Dedifferentiated amniotic fluid mesenchymal stem cell (primary cell): ENCODE measurements at regions not wholly inside any gene's neighbourhood (a gene's known extent, or its start where the extent isn't known, plus 50 kb on each side); places are given as distances from the start of the nearest gene placed in this dataset.
A peak's percentile ranks its signal among the peaks of the same experiment; 100 is the strongest.
"Not testable (repeated sequence)": the region's sequence is repeated elsewhere in the genome, so short reads cannot be mapped to it uniquely, and the experiment has no call there.

Experiments used
- DNase-seq: peaks from one replicate; pipeline ENCODE4 v3.0.0-alpha.2; 2016; ENCODE audit errors: extremely low spot score

GRCh38 chr11:71638801-71639519 is 56.3 kb upstream of the KRTAP5-11 start:
- peak; percentile 16 for DNase-seq

GRCh38 chr11:71639520-71639849 is 56.8 kb upstream of the KRTAP5-11 start:
- DNase-seq, result not testable (repeated sequence)

- DNase-seq, result not testable (repeated sequence)
Observed at GRCh38 chr11:71639916-71640315, 57.2 kb upstream of the KRTAP5-11 start.

DNA sequence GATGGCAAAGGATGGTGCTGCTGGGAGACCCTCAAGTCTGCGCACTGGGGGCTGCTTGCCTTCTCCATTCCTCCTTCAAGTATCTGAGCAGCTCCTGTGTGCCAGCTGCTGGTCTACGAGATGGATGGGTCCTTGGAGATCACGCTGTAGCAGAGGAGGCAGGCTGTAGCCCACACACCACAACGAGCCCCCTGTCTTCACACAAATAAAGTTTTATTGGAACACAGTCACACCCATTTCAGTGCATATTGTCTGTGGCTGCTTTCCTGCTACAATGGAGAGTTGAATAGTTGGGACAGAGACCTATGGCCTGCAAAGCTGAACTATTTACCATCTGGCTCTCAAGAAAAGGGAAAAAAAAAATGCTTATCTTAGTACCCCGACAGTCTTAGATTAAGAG is 64.4 kb upstream of the KRTAP5-11 start:
- not testable (repeated sequence) for DNase-seq

DNA sequence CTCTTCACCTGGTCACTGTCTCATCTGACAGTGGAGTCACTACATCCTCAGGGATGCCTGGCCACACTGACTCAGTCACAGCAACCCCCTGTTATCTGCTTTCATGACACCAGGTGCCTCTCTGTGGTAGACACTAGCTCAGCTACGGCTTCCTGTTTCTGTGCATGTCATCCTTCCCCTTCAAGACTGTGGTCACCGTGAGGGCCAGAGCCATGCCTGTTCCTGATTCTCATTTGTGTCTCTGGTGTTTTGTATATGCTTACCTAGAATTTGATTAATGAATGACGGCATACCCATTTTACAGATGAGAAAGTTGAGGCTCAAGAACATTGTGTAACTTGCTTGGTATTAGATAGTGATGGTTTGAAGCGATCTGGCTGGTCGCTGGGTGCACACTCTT is 70.3 kb upstream of the KRTAP5-11 start:
- not testable (repeated sequence) for DNase-seq

DNA sequence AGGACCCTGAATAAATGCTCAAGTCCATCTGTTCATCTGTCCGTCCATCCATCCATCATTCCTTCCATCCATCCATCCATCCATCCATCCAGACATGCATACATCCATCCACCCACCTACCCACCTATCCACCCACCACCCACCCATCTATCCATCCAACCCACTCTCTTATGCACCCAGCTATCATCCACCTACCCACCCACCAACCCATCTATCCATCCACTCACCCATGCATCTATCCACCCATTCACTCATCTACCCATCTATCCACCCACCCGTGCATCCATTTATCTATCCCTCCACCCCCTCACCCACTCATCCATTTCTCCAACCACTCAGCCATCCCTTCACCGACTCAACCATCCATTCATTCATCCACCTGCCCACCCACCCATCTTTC is 71.7 kb upstream of the KRTAP5-11 start:
- DNase-seq, result not testable (repeated sequence)

- DNase-seq, result not testable (repeated sequence)
Observed at GRCh38 chr11:71655041-71655440, 72.4 kb upstream of the KRTAP5-11 start.

GRCh38 chr11:71656513-71656912 is 73.8 kb upstream of the KRTAP5-11 start:
- DNase-seq, result not testable (repeated sequence)

GRCh38 chr11:71664941-71665340 is 82.3 kb upstream of the KRTAP5-11 start:
- DNase-seq, result not testable (repeated sequence)

GRCh38 chr11:71698110-71698509 is 115.4 kb upstream of the KRTAP5-11 start:
- DNase-seq, result not testable (repeated sequence)

DNA sequence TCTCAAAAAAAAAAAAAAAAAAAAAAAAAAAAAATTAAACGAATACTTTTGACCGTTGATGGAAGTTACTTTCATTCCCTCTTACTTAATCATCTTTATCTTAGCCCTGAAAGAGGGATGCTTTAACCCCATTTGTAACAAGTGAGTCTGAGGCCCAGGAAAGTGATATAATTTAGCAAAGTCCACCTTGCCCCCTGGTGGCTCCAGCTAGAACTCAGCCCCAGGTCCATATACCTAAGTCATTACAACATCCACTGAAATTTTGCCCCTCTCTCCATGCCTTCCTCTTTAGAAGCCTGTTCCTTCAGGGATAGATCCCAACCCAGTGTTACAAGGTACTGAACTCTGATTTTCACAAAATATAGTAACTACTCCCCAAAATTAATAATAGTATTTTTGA is 116.3 kb upstream of the KRTAP5-11 start:
- not testable (repeated sequence) for DNase-seq

GRCh38 chr11:71701435-71702291 is 119.0 kb upstream of the KRTAP5-11 start:
- not testable (repeated sequence) for DNase-seq

DNA sequence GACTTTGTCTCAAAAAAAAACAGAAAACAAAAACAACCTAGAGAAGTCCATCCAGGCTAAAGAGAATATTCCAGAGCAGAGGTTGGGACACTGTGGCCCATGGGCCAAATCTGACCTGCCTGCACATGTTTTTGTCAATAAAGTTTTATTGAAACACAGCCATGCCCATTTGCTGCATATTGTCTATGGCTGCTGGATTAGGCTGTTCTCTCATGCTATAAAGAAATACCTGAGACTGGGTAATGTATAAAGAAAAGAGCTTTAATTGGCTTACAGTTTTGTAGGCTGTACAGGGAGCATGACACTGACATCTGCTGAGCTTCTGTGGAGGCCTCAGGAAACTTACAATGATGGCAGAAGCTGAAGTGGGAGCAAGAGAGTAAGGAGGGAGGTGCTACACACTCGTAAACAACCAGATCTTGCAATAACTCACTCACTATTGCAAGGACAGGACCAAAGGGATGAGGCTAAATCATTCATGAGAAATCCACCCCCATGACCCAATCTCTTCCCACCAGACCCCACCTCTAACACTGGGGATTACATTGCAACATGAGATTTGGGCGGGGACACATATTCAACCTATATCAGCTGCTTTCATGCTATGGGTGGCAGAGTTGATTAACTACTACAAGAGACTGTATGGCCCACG is 122.5 kb upstream of the KRTAP5-11 start:
- not testable (repeated sequence) for DNase-seq

DNA sequence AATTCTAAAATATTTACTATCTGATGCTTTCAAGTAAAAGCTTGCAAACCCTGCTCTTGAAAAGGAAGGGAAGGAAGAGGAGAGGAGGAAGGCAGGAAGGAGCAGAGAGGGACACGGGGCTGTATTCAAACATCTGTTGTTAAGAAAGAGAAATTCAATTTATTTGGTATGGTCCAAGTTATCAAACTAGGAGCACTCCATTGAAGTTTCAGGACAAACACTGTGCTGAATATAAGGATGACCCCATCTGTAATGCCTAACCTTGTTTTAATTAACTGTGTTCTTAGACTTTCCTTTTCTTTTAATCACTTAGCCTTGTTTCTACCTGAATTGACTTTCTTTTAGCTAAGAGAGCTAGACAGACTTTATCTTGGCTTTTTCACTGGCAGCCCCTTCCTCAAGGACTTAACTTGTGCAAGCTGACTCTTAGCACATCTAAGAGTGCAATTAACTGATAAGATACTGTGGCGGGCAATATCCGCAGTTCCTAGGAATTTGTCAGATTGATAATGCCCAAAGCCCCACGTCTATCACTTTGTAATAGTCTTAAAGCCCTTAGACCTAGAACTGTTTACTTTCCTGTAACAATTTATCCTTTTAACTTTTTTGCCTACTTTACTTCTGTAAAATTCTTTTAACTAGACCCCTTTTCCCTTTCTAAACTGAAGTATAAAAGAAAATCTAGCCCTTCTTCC is 123.2 kb upstream of the KRTAP5-11 start:
- DNase-seq, result not testable (repeated sequence)

DNA sequence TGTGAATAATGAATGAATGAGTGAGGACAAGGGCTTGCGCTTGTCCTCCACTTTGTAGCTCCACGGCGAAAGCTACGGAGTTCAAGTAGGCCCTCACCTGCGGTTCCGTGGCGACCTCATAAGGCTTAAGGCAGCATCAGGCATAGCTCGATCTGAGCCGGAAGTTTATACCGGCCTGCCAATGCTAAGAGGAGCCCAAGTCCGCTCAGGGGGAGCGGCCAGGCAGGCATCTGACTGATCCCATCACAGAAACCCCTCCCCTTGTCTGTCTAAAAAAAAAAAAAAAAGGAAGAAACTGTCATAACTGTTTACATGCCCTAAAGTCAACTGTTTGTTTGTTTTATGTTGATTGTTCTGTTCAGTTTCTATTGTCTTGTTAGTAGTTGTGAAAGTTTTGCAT is 124.4 kb upstream of the KRTAP5-11 start:
- DNase-seq, result not testable (repeated sequence)

- not testable (repeated sequence) for DNase-seq
Observed at GRCh38 chr11:71709541-71709940, 123.5 kb upstream of the DEFB108B start.

DNA sequence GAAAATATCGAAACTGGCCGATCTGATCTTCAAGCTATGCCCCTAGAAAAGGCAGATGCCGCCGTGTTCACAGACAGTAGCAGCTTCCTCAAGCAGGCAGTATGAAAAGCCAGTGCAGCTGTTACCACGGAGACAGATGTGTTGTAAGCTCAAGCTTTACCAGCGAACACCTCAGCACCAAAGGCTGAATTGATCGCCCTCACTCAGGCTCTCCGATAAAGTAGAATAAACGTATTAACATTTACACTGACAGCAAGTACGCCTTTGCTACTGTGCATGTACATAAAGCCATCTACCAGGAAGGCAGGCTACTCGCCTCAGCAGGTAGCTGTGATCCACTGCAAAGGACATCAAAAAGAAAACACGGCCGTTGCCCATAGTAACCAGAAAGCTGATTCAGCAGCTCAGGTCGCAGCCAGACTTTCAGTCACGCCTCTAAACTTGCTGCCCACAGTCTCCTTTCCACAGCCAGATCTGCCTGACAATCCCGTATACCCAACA is 122.8 kb upstream of the DEFB108B start:
- DNase-seq, result not testable (repeated sequence)

DNA sequence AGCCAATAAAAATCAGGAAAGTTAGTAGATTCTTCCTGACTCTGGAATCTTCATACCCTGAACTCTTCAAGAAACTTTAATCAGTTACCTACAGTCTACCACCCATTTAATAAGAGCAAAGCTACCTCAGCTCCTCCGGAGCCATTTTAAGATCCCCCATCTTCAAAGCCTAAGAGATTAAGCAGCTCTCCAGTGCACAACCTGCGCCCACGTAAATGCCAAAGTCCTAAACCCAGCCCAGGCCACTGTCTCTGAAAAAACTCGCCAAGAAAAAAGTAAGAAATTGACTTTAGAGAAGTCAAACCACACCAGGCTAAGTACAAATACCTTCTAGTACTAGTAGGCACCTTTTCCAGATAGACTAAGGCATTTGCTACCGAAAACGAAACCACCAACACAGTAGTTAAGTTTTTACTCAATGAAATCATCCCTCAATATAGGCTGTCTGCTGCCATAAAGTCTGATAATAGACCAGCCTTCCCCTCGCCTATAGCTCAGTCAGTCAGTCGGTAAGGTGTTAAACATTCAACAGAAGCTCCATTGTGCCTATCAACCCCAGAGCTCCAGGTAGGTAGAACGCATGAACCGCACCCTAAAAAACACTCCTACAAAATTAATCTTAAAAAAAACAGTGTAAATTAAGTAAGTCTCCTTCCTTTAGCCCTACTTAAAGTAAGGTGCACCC is 122.2 kb upstream of the DEFB108B start:
- not testable (repeated sequence) for DNase-seq

GRCh38 chr11:71712350-71712749 is 120.7 kb upstream of the DEFB108B start:
- not testable (repeated sequence) for DNase-seq

DNA sequence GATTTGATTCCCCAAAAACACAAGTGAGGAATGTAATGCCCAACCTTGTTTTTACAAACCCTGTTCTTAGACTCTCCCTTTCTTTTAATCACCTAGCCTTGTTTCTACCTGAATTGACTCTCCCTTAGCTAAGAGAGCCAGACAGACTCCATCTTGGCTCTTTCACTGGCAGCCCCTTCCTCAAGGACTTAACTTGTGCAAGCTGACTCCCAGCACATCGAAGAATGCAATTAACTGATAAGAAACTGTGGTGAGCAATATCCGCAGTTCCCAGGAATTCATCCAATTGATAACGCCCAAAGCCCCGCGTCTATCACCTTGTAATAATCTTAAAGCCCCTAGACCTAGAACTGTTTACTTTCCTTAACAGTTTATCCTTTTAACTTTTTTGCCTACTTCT is 120.2 kb upstream of the DEFB108B start:
- DNase-seq, result not testable (repeated sequence)

GRCh38 chr11:71714510-71714909 is 118.5 kb upstream of the DEFB108B start:
- DNase-seq, result not testable (repeated sequence)
